ENCODE measurements at regions not wholly inside any gene's neighbourhood (a gene's known extent, or its start where the extent isn't known, plus 50 kb on each side); places are given as distances from the start of the nearest gene placed in this dataset.

DNA sequence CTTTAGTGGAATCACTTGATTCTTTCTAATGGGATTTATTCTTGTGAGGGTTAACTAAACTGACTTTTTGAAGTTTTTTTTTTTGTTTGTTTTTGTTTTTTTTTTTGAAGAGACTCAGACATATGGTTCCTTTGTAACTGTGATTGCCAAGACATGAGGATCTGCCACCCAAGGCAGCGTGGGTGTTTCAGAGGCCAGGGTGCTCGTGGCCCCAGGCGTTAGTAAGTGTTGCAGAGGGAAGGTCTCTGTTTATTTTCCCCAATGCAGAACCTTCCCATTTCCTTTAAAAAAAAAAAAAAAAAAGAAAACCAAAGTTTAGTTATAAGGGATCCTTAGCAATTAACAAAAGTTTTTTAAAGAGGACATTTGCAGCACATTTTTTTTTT lies 94.8 kb downstream of the CTTN start:
- TF ChIP-seq, protein P1, sequence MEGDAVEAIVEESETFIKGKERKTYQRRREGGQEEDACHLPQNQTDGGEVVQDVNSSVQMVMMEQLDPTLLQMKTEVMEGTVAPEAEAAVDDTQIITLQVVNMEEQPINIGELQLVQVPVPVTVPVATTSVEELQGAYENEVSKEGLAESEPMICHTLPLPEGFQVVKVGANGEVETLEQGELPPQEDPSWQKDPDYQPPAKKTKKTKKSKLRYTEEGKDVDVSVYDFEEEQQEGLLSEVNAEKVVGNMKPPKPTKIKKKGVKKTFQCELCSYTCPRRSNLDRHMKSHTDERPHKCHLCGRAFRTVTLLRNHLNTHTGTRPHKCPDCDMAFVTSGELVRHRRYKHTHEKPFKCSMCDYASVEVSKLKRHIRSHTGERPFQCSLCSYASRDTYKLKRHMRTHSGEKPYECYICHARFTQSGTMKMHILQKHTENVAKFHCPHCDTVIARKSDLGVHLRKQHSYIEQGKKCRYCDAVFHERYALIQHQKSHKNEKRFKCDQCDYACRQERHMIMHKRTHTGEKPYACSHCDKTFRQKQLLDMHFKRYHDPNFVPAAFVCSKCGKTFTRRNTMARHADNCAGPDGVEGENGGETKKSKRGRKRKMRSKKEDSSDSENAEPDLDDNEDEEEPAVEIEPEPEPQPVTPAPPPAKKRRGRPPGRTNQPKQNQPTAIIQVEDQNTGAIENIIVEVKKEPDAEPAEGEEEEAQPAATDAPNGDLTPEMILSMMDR (IDR thresholded peaks at IDR 0.05; ENCODE audit: low read depth, low read length): no peak
- TF ChIP-seq, protein P2, sequence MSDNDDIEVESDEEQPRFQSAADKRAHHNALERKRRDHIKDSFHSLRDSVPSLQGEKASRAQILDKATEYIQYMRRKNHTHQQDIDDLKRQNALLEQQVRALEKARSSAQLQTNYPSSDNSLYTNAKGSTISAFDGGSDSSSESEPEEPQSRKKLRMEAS (IDR thresholded peaks at IDR 0.05; ENCODE audit: low read depth, low read length): no peak
- TF ChIP-seq POLR2A (IDR thresholded peaks at IDR 0.05; ENCODE audit: extremely low read depth, insufficient read length) (no peak), MYC (IDR thresholded peaks at IDR 0.05; ENCODE audit: low read depth, low read length) (no peak)

Measured in NB4 (cell line).